BLaER1 treated with 17β-estradiol and CSF1 and Interleukin-3, amounts not matched to agents 10 nM and 100 nM (cell line): ENCODE measurements at regions not wholly inside any gene's neighbourhood (a gene's known extent, or its start where the extent isn't known, plus 50 kb on each side); places are given as distances from the start of the nearest gene placed in this dataset.
"Not testable (repeated sequence)": the region's sequence is repeated elsewhere in the genome, so short reads cannot be mapped to it uniquely, and the experiment has no call there.

Source experiments
- H3K27ac ChIP-seq, 11 experiments: shearing (Covaris generic); formaldehyde crosslinking; 2 replicates each; pipeline ENCODE4 v1.8.1; 2022
- H3K27me3 ChIP-seq, 11 experiments: shearing (Covaris generic); formaldehyde crosslinking; 2 replicates each; pipeline ENCODE4 v1.8.1; 2022
- H3K36me3 ChIP-seq, 11 experiments: shearing (Covaris generic); formaldehyde crosslinking; 2 replicates each; pipeline ENCODE4 v1.8.1; 2022
- H3K4me1 ChIP-seq, 10 experiments: shearing (Covaris generic); formaldehyde crosslinking; 2 replicates each; pipeline ENCODE4 v1.8.1; 2022
- H3K4me2 ChIP-seq, 11 experiments: shearing (Covaris generic); formaldehyde crosslinking; 2 replicates each; pipeline ENCODE4 v1.8.1; 2022
- H3K4me3 ChIP-seq, 10 experiments: shearing (Covaris generic); formaldehyde crosslinking; 2 replicates each; pipeline ENCODE4 v1.8.1; 2022
- H3K9ac ChIP-seq, 11 experiments: shearing (Covaris generic); formaldehyde crosslinking; 2 replicates each; pipeline ENCODE4 v1.8.1; 2022
- H3K9me3 ChIP-seq, 11 experiments: shearing (Covaris generic); formaldehyde crosslinking; replicated peaks in 1 of 11; 2 replicates each; pipeline ENCODE4 v1.8.1; 2022
- H4K20me1 ChIP-seq, 11 experiments: shearing (Covaris generic); formaldehyde crosslinking; 2 replicates each; pipeline ENCODE4 v1.8.1; 2022
- Cebpa-rat ChIP-seq, 11 experiments: shearing (Covaris generic); IDR thresholded peaks; 2 replicates each; pipeline ENCODE4 v1.8.1; 2022

- H3K4me2 ChIP-seq: no peak overlapping the region
- no peaks in the 10 kb centered on the region for H3K27me3 ChIP-seq
- H3K9ac ChIP-seq: no peak overlapping the region
- H3K9me3 ChIP-seq: no peaks in the 10 kb centered on the region
- H3K4me3 ChIP-seq: no peak overlapping the region
- 0 out of 20 replicates have a peak, but pooled peaks cover 0 to 5% (median 0%) of the 10 kb centered on the region in 10 experiments for H3K4me1 ChIP-seq
- H4K20me1 ChIP-seq: no peaks in the 10 kb centered on the region
- no peak for TF ChIP-seq Cebpa-rat (IDR thresholded peaks at IDR 0.05)
- no peak overlapping the region for H3K27ac ChIP-seq
- H3K36me3 ChIP-seq: no peaks in the 10 kb centered on the region
Measured at GRCh38 chr17:53628011-53628410, 194.7 kb upstream of the KIF2B start.

GRCh38 chr17:53627511-53627910, 195.2 kb upstream of the KIF2B start:
- Histone ChIP-seq H3K9me3 (no peaks in the 10 kb centered on the region), H4K20me1 (no peaks in the 10 kb centered on the region), H3K4me3 (no peak overlapping the region), H3K4me2 (no peak overlapping the region), H3K27ac (no peak overlapping the region), H3K27me3 (no peaks in the 10 kb centered on the region), H3K9ac (no peak overlapping the region), H3K4me1 (0 out of 20 replicates have a peak, but pooled peaks cover 0 to 5% (median 0%) of the 10 kb centered on the region in 10 experiments), H3K36me3 (no peaks in the 10 kb centered on the region)
- no peak for TF ChIP-seq Cebpa-rat (IDR thresholded peaks at IDR 0.05)

GRCh38 chr17:53626286-53626685, 196.4 kb upstream of the KIF2B start:
- no peaks in the 10 kb centered on the region for H4K20me1 ChIP-seq
- 0 out of 20 replicates have a peak, but pooled peaks cover 0 to 5% (median 0%) of the 10 kb centered on the region in 10 experiments for H3K4me1 ChIP-seq
- H3K27ac ChIP-seq: no peak overlapping the region
- no peak overlapping the region for H3K4me3 ChIP-seq
- no peak for TF ChIP-seq Cebpa-rat (IDR thresholded peaks at IDR 0.05)
- no peak overlapping the region for H3K9ac ChIP-seq
- no peaks in the 10 kb centered on the region for H3K36me3 ChIP-seq
- no peaks in the 10 kb centered on the region for H3K27me3 ChIP-seq
- no peak overlapping the region for H3K4me2 ChIP-seq
- no peaks in the 10 kb centered on the region for H3K9me3 ChIP-seq

- Histone ChIP-seq H3K27ac (no peak overlapping the region), H3K9me3 (peaks cover 0 to 5% (median 0%) of the 10 kb centered on the region in 11 experiments; a peak in 2 of 22 replicates), H3K9ac (no peak overlapping the region), H4K20me1 (no peaks in the 10 kb centered on the region), H3K36me3 (no peaks in the 10 kb centered on the region), H3K4me1 (no peaks in the 10 kb centered on the region), H3K4me3 (no peak overlapping the region), H3K4me2 (no peak overlapping the region), H3K27me3 (no peaks in the 10 kb centered on the region)
- TF ChIP-seq Cebpa-rat (IDR thresholded peaks at IDR 0.05): no peak
Measured at GRCh38 chr17:53619025-53619424, 203.7 kb upstream of the KIF2B start.

GRCh38 chr17:53608208-53608607, 214.5 kb upstream of the KIF2B start:
- H3K27ac ChIP-seq, H3K27me3 ChIP-seq, H4K20me1 ChIP-seq, H3K36me3 ChIP-seq, H3K4me3 ChIP-seq, H3K4me1 ChIP-seq, H3K4me2 ChIP-seq, H3K9ac ChIP-seq, H3K9me3 ChIP-seq: not testable (repeated sequence)

GRCh38 chr17:53607475-53607874, 215.3 kb upstream of the KIF2B start:
- Histone ChIP-seq H3K27ac (no peak overlapping the region), H3K36me3 (no peaks in the 10 kb centered on the region), H4K20me1 (no peaks in the 10 kb centered on the region), H3K4me2 (no peak overlapping the region), H3K9ac (no peak overlapping the region), H3K4me3 (no peak overlapping the region), H3K9me3 (no peaks in the 10 kb centered on the region), H3K4me1 (peaks cover 0 to 7% (median 0%) of the 10 kb centered on the region in 10 experiments; a peak in 4 of 20 replicates), H3K27me3 (no peaks in the 10 kb centered on the region)
- no peak for TF ChIP-seq Cebpa-rat (IDR thresholded peaks at IDR 0.05)

- H3K4me3 ChIP-seq: no peak overlapping the region
- H3K27ac ChIP-seq: no peak overlapping the region
- H3K4me2 ChIP-seq: no peak overlapping the region
- no peaks in the 10 kb centered on the region for H3K4me1 ChIP-seq
- no peak for TF ChIP-seq Cebpa-rat (IDR thresholded peaks at IDR 0.05)
- H3K9me3 ChIP-seq: no peaks in the 10 kb centered on the region
- H3K36me3 ChIP-seq: no peaks in the 10 kb centered on the region
- H3K9ac ChIP-seq: no peak overlapping the region
- no peaks in the 10 kb centered on the region for H3K27me3 ChIP-seq
- no peaks in the 10 kb centered on the region for H4K20me1 ChIP-seq
Measured at GRCh38 chr17:53588317-53588716, 234.4 kb upstream of the KIF2B start.

GRCh38 chr17:53574038-53574437, 248.7 kb upstream of the KIF2B start:
- no peaks in the 10 kb centered on the region for H3K27me3 ChIP-seq
- no peak overlapping the region for H3K9ac ChIP-seq
- no peaks in the 10 kb centered on the region for H4K20me1 ChIP-seq
- H3K27ac ChIP-seq: no peak overlapping the region
- no peaks in the 10 kb centered on the region for H3K9me3 ChIP-seq
- no peak for TF ChIP-seq Cebpa-rat (IDR thresholded peaks at IDR 0.05)
- no peak overlapping the region for H3K4me2 ChIP-seq
- no peaks in the 10 kb centered on the region for H3K36me3 ChIP-seq
- H3K4me1 ChIP-seq: no peaks in the 10 kb centered on the region
- no peak overlapping the region for H3K4me3 ChIP-seq

GRCh38 chr17:53571342-53571741, 251.4 kb upstream of the KIF2B start:
- no peaks in the 10 kb centered on the region for H3K27me3 ChIP-seq
- TF ChIP-seq Cebpa-rat (IDR thresholded peaks at IDR 0.05): no peak
- H3K4me1 ChIP-seq: no peaks in the 10 kb centered on the region
- H3K36me3 ChIP-seq: no peaks in the 10 kb centered on the region
- no peak overlapping the region for H3K27ac ChIP-seq
- H3K4me2 ChIP-seq: peak overlapping the region in 1 of 11 experiments; percentile 1; a peak in 1 of 22 replicates
- no peaks in the 10 kb centered on the region for H3K9me3 ChIP-seq
- no peak overlapping the region for H3K9ac ChIP-seq
- H3K4me3 ChIP-seq: no peak overlapping the region
- H4K20me1 ChIP-seq: no peaks in the 10 kb centered on the region

- no peak overlapping the region for H3K4me2 ChIP-seq
- no peak overlapping the region for H3K9ac ChIP-seq
- no peaks in the 10 kb centered on the region for H3K4me1 ChIP-seq
- H3K4me3 ChIP-seq: no peak overlapping the region
- H3K27ac ChIP-seq: no peak overlapping the region
- no peaks in the 10 kb centered on the region for H4K20me1 ChIP-seq
- no peak for TF ChIP-seq Cebpa-rat (IDR thresholded peaks at IDR 0.05)
- H3K36me3 ChIP-seq: no peaks in the 10 kb centered on the region
- H3K27me3 ChIP-seq: no peaks in the 10 kb centered on the region
- no peaks in the 10 kb centered on the region for H3K9me3 ChIP-seq
Measured at GRCh38 chr17:53570731-53571130, 252.0 kb upstream of the KIF2B start.
